IMR-90 (cell line): ENCODE measurements at regions not wholly inside any gene's neighbourhood (a gene's known extent, or its start where the extent isn't known, plus 50 kb on each side); places are given as distances from the start of the nearest gene placed in this dataset.

Experiments used
- ATAC-seq: fragments of 200-7000 bp; cut with Tn5 transposase; 2 replicates; pipeline ENCODE4 v1.9.1; 2020; ENCODE audit warnings: low read depth, mild to moderate bottlenecking, moderate library complexity
- BruUV-seq: library from RNA; stranded (reverse); fragments of 400-500 nt; replicated peaks from 2 replicates; lab custom pipeline; 2021; lab: Mats Ljungman, UMichigan
- CTCF ChIA-PET: fragments of 300-600 bp; formaldehyde crosslinking; extraction: SDS; loops from one replicate; lab custom pipeline; 2021; ENCODE audit warnings: antibody characterized with exemption; lab: Yijun Ruan, JAX
- POLR2A ChIA-PET: fragments of 300-600 bp; sonication (Branson Sonifier 250); formaldehyde crosslinking; loops from one replicate; lab custom pipeline; 2022; ENCODE audit warnings: antibody characterized with exemption; ENCODE audit not compliant: unreplicated experiment; lab: Charles Lee
- DNase-seq: peaks from one replicate; pipeline ENCODE4 v3.0.0; 2013
- H2AFZ ChIP-seq: replicated peaks from 2 replicates; pipeline ENCODE3; 2013; ENCODE audit warnings: low read length, mild to moderate bottlenecking; ENCODE audit not compliant: poor library complexity
- H2AK5ac ChIP-seq: 2 replicates; pipeline ENCODE4 v1.6.1; 2013; ENCODE audit warnings: low read depth, low read length, inconsistent platforms
- H2AK9ac ChIP-seq: replicated peaks from 2 replicates; pipeline ENCODE3; 2013; ENCODE audit warnings: mild to moderate bottlenecking, low read depth, low read length, moderate library complexity; ENCODE audit not compliant: poor library complexity
- H2BK120ac ChIP-seq: 2 replicates; pipeline ENCODE4 v1.6.1; 2013; ENCODE audit warnings: low read depth, low read length, inconsistent platforms
- H2BK15ac ChIP-seq: 3 replicates; pipeline ENCODE4 v1.6.1; 2013; ENCODE audit warnings: low read depth, low read length, inconsistent platforms
- H2BK20ac ChIP-seq: 2 replicates; pipeline ENCODE4 v1.6.1; 2013; ENCODE audit warnings: low read depth, mild to moderate bottlenecking, inconsistent platforms, low read length, moderate library complexity
- H2BK5ac ChIP-seq: 2 replicates; pipeline ENCODE4 v1.6.1; 2013; ENCODE audit warnings: mild to moderate bottlenecking, low read depth, low read length, inconsistent platforms; ENCODE audit not compliant: poor library complexity, severe bottlenecking
- H3K14ac ChIP-seq: replicated peaks from 2 replicates; pipeline ENCODE4 v1.6.1; 2013; ENCODE audit warnings: low read depth, low read length, inconsistent platforms
- H3K18ac ChIP-seq: 2 replicates; pipeline ENCODE4 v1.6.1; 2013; ENCODE audit warnings: low read depth, low read length, control low read depth
- H3K23ac ChIP-seq: 2 replicates; pipeline ENCODE4 v1.6.1; 2013; ENCODE audit warnings: low read depth, low read length, inconsistent platforms
- H3K27ac ChIP-seq: 2 replicates; pipeline ENCODE4 v1.5.1; 2013; ENCODE audit warnings: mild to moderate bottlenecking, control low read depth, low read length; ENCODE audit not compliant: insufficient read depth
- H3K27me3 ChIP-seq: 2 replicates; pipeline ENCODE4 v1.6.1; 2013; ENCODE audit warnings: low read length; ENCODE audit not compliant: control insufficient read depth, insufficient read depth
- H3K36me3 ChIP-seq: 2 replicates; pipeline ENCODE4 v1.6.1; 2013; ENCODE audit warnings: low read length, mixed read lengths; ENCODE audit not compliant: control insufficient read depth, insufficient read depth
- H3K4ac ChIP-seq: 2 replicates; pipeline ENCODE4 v1.6.1; 2013; ENCODE audit warnings: low read depth, low read length, inconsistent platforms
- H3K4me1 ChIP-seq: 2 replicates; pipeline ENCODE4 v1.6.1; 2013; ENCODE audit warnings: low read length, mixed read lengths; ENCODE audit not compliant: control insufficient read depth, insufficient read depth
- H3K4me2 ChIP-seq: 2 replicates; pipeline ENCODE4 v1.6.1; 2013; ENCODE audit warnings: low read depth, mild to moderate bottlenecking, control low read depth, low read length, moderate library complexity
- H3K4me3 ChIP-seq: 2 replicates; pipeline ENCODE4 v1.5.1; 2013; ENCODE audit warnings: low read depth, mild to moderate bottlenecking, control low read depth, low read length, moderate library complexity; ENCODE audit not compliant: insufficient read depth
- H3K56ac ChIP-seq: 2 replicates; pipeline ENCODE4 v1.6.1; 2013; ENCODE audit warnings: low read length, inconsistent platforms; ENCODE audit not compliant: insufficient read depth; ENCODE audit errors: extremely low read depth
- H3K79me1 ChIP-seq, 2 experiments: 2 replicates each; pipeline ENCODE4 v1.6.1; 2013; ENCODE audit warnings: low read length in 2 of 2, inconsistent platforms in 1 of 2, low read depth in 1 of 2
- H3K9ac ChIP-seq: 2 replicates; pipeline ENCODE4 v1.6.1; 2013; ENCODE audit warnings: low read depth, low read length, control low read depth
- H3K9me1 ChIP-seq: 2 replicates; pipeline ENCODE4 v1.6.1; 2013; ENCODE audit warnings: low read length, inconsistent platforms; ENCODE audit not compliant: insufficient read depth
- H3K9me3 ChIP-seq: 2 replicates; pipeline ENCODE4 v1.6.1; 2013; ENCODE audit warnings: low read length; ENCODE audit not compliant: control insufficient read depth, insufficient read depth
- H4K20me1 ChIP-seq: 2 replicates; pipeline ENCODE4 v1.6.1; 2013; ENCODE audit warnings: low read length, inconsistent platforms; ENCODE audit not compliant: insufficient read depth
- H4K5ac ChIP-seq: 2 replicates; pipeline ENCODE4 v1.6.1; 2013; ENCODE audit warnings: mild to moderate bottlenecking, low read depth, low read length, control low read depth
- H4K8ac ChIP-seq, 2 experiments: 2 replicates each; pipeline ENCODE4 v1.6.1; 2013; ENCODE audit warnings: low read depth in 2 of 2, low read length in 2 of 2, control low read depth in 1 of 2, inconsistent platforms in 1 of 2
- H4K91ac ChIP-seq: 2 replicates; pipeline ENCODE4 v1.6.1; 2013; ENCODE audit warnings: low read depth, low read length, inconsistent platforms; ENCODE audit not compliant: insufficient read depth
- BHLHE40 ChIP-seq: fragments of 150-350 bp; IDR thresholded peaks from 2 replicates; pipeline ENCODE4 v1.6.1; 2016; ENCODE audit warnings: mild to moderate bottlenecking, low read depth, low read length
- CEBPB ChIP-seq: IDR thresholded peaks from 2 replicates; pipeline ENCODE4 v1.6.1; 2012; ENCODE audit warnings: low read depth, low read length, improper control_type of control experiment
- CHD1 ChIP-seq: IDR thresholded peaks from 2 replicates; pipeline ENCODE4 v1.6.1; 2012; ENCODE audit warnings: low read depth, low read length, improper control_type of control experiment
- FOS ChIP-seq: fragments of 150-350 bp; IDR thresholded peaks from 2 replicates; pipeline ENCODE4 v1.6.1; 2016; ENCODE audit warnings: low read depth, low read length
- MAFK ChIP-seq: IDR thresholded peaks from 2 replicates; pipeline ENCODE4 v1.6.1; 2012; ENCODE audit warnings: low read depth, low read length, improper control_type of control experiment
- MAZ ChIP-seq: IDR thresholded peaks from 2 replicates; pipeline ENCODE4 v1.6.1; 2012; ENCODE audit warnings: low read depth, mild to moderate bottlenecking, low read length, improper control_type of control experiment, moderate library complexity, borderline replicate concordance
- MXI1 ChIP-seq: IDR thresholded peaks from 2 replicates; pipeline ENCODE4 v1.6.1; 2012; ENCODE audit warnings: low read depth, mild to moderate bottlenecking, low read length, moderate library complexity, borderline replicate concordance
- NFE2L2 ChIP-seq: fragments of 150-350 bp; IDR thresholded peaks from 2 replicates; pipeline ENCODE4 v1.6.1; 2016; ENCODE audit warnings: low read depth, mild to moderate bottlenecking, low read length
- POLR2A ChIP-seq: IDR thresholded peaks from 2 replicates; pipeline ENCODE4 v1.6.1; 2012; ENCODE audit warnings: mild to moderate bottlenecking, low read depth, low read length
- RAD21 ChIP-seq: IDR thresholded peaks from 2 replicates; pipeline ENCODE4 v1.6.1; 2012; ENCODE audit warnings: low read length, improper control_type of control experiment
- RCOR1 ChIP-seq: IDR thresholded peaks from 2 replicates; pipeline ENCODE4 v1.6.1; 2012; ENCODE audit warnings: mild to moderate bottlenecking, low read length, improper control_type of control experiment; ENCODE audit not compliant: insufficient replicate concordance
- RFX5 ChIP-seq: IDR thresholded peaks from 2 replicates; pipeline ENCODE4 v1.8.0; 2012; ENCODE audit warnings: low read depth, mild to moderate bottlenecking, low read length, moderate library complexity
- SMC3 ChIP-seq: fragments of 150-350 bp; IDR thresholded peaks from 2 replicates; pipeline ENCODE4 v1.6.1; 2016; ENCODE audit warnings: low read depth, mild to moderate bottlenecking, antibody characterized with exemption, low read length, moderate library complexity
- WGBS, 2 experiments: methylation state at CpG; one replicate each; pipeline versions ENCODE4 v1.1.5 to v1.1.7; 2013; ENCODE audit warnings: missing lambda C conversion rate in 2 of 2; ENCODE audit not compliant: insufficient read length in 1 of 2; ENCODE audit errors: extremely low coverage in 2 of 2; 5-methylcytosine and 5-hydroxymethylcytosine counted together
- dilution Hi-C: fragments of 300-500 bp; cut with HindIII; formaldehyde crosslinking; loops from one replicate; pipeline ENCODE4 v1.14.3; 2018; ENCODE audit warnings: low sequenced_read_pairs; ENCODE audit not compliant: unreplicated experiment
- in situ Hi-C: fragments of 300-500 bp; cut with MboI; formaldehyde crosslinking; loops from 3 replicates; pipeline ENCODE4 v1.14.3; 2019; ENCODE audit warnings: low sequenced_read_pairs, inconsistent platforms, mixed read lengths
- intact Hi-C: fragments of 100-400 bp; cut with micrococcal nuclease; formaldehyde crosslinking; loops from 2 replicates; pipeline ENCODE4 v1.10.0; 2022
- TF ChIP-seq, protein P1 (sequence below): conservative IDR thresholded peaks from 2 replicates; pipeline ENCODE4 v1.5.1; 2012; ENCODE audit warnings: mild to moderate bottlenecking, low read depth, low read length, improper control_type of control experiment
- TF ChIP-seq, protein P2 (sequence below): fragments of 150-350 bp; IDR thresholded peaks from 2 replicates; pipeline ENCODE4 v1.6.1; 2016; ENCODE audit warnings: low read depth, mild to moderate bottlenecking, low read length, moderate library complexity, borderline replicate concordance

DNA sequence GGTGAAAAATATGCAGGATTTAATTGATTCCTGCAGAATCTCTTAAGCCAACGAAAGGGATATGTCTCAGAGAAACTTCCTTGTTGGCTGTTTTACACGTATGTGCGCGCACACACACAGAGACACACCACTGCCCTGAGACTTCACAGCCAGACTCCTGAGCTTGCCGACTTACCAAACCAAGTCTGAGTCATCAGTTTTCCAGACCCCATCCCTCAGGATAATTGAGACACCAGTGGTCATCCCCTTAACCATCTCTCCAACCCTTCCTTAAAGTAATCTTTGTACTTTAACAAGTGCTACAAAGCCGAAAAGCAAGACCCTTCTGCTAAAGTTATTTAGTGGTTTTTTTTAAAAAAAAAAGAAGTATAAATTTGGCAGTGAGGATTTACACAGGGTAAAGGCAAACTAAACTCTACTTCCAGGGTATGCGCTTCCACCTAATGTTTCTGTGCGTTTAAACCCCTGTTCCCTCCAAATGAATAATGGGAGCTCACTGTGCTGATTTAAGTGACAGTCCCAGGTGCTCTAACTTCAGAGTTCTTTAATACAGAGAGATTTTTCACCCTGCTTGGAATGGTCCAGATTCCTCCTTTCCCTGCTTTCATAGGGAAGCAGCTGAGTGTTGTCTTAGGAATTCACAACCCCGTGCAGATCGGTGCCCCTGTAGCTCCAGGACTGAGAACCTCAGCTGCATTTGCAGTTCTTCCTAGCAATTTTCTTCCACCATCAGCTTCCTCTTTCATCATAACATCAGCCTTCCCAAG is 198.5 kb downstream of the INHBA start:
- Histone ChIP-seq H2BK120ac (peak overlapping the region; percentile 60), H2BK20ac (peak overlapping the region; percentile 59; the same call in 1 of the 2 replicates), H3K14ac (peak overlapping the region; percentile 34), H2BK5ac (no peak overlapping the region), H3K56ac (no peak overlapping the region), H4K20me1 (no peaks in the 10 kb centered on the region), H2AK9ac (no peak overlapping the region), H2BK15ac (peak overlapping the region; percentile 61; the same call in 1 of the 3 replicates), H4K8ac (peak overlapping the region in 1 of 2 experiments; percentile 51; a peak in 1 of 4 replicates), H3K4me3 (no peak overlapping the region), H2AK5ac (peak overlapping the region; percentile 79; the same call in 1 of the 2 replicates), H3K18ac (peak overlapping the region; percentile 25; the same call in 1 of the 2 replicates), H2AFZ (peak overlapping the region; percentile 2), H3K36me3 (no peaks in the 10 kb centered on the region), H3K23ac (no peak overlapping the region), H3K4me2 (no peak overlapping the region), H3K4me1 (peaks cover 12% of the 10 kb centered on the region), H3K9ac (no peak overlapping the region), H3K27me3 (no peaks in the 10 kb centered on the region), H4K5ac (no peak overlapping the region), H3K27ac (no peak overlapping the region), H3K9me1 (0 out of 2 replicates have a peak, but pooled peaks cover 5% of the 10 kb centered on the region), H3K4ac (peak overlapping the region; percentile 60; the same call in 1 of the 2 replicates), H3K9me3 (no peaks in the 10 kb centered on the region), H4K91ac (peak overlapping the region; percentile 30; the same call in 1 of the 2 replicates), H3K79me1 (no peaks in the 10 kb centered on the region)
- intact Hi-C loops (no loop called here), dilution Hi-C loops (no loop called here), in situ Hi-C loops (no loop called here)
- 83% methylated on average over 6 of the region's 10 CpGs; no CpG with 5 or more reads in 1 of the 2 experiments for WGBS, 2 experiments
- CTCF ChIA-PET, result interaction anchor here (0.6 to 0.7 kb wide), 2 partner anchors 26 to 57 kb away, joined by 5 read pairs; no protein-coding TSS in a partner anchor
- peak; percentile 15 for DNase-seq
- no TSS peak for BruUV-seq
- POLR2A ChIA-PET, result no interaction called here
- no peak for ATAC-seq
- no peak for TF ChIP-seq POLR2A
- no peak for TF ChIP-seq MAZ
- no peak for TF ChIP-seq SMC3
- TF ChIP-seq NFE2L2, result no peak
- TF ChIP-seq FOS, result no peak
- TF ChIP-seq RFX5, result no peak
- no peak for TF ChIP-seq CEBPB
- TF ChIP-seq MAFK, result no peak
- TF ChIP-seq, protein P1, sequence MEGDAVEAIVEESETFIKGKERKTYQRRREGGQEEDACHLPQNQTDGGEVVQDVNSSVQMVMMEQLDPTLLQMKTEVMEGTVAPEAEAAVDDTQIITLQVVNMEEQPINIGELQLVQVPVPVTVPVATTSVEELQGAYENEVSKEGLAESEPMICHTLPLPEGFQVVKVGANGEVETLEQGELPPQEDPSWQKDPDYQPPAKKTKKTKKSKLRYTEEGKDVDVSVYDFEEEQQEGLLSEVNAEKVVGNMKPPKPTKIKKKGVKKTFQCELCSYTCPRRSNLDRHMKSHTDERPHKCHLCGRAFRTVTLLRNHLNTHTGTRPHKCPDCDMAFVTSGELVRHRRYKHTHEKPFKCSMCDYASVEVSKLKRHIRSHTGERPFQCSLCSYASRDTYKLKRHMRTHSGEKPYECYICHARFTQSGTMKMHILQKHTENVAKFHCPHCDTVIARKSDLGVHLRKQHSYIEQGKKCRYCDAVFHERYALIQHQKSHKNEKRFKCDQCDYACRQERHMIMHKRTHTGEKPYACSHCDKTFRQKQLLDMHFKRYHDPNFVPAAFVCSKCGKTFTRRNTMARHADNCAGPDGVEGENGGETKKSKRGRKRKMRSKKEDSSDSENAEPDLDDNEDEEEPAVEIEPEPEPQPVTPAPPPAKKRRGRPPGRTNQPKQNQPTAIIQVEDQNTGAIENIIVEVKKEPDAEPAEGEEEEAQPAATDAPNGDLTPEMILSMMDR, result no peak
- TF ChIP-seq CHD1, result no peak
- TF ChIP-seq MXI1, result no peak
- TF ChIP-seq, protein P2, sequence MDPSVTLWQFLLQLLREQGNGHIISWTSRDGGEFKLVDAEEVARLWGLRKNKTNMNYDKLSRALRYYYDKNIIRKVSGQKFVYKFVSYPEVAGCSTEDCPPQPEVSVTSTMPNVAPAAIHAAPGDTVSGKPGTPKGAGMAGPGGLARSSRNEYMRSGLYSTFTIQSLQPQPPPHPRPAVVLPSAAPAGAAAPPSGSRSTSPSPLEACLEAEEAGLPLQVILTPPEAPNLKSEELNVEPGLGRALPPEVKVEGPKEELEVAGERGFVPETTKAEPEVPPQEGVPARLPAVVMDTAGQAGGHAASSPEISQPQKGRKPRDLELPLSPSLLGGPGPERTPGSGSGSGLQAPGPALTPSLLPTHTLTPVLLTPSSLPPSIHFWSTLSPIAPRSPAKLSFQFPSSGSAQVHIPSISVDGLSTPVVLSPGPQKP, result no peak
- TF ChIP-seq RCOR1, result no peak
- no peak for TF ChIP-seq BHLHE40
- no peak for TF ChIP-seq RAD21
